Lower leg skin (tissue), 4 donors: ENCODE measurements at regions not wholly inside any gene's neighbourhood (a gene's known extent, or its start where the extent isn't known, plus 50 kb on each side); places are given as distances from the start of the nearest gene placed in this dataset.

ENCODE experiments used
- DNase-seq, 2 donors: peaks; one replicate each; pipeline ENCODE4 v3.0.0-alpha.2; 2019; ENCODE audit warnings: low spot score in 2 of 2
- H3K4me3 ChIP-seq: fragments of 200-600 bp; sonication (generic); 2 replicates; pipeline ENCODE4 v1.5.1; 2017; ENCODE audit warnings: mild to moderate bottlenecking, low read depth; ENCODE audit not compliant: poor library complexity, severe bottlenecking
- CTCF ChIP-seq, 3 donors: fragments of 450-650 bp; IDR thresholded peaks; one replicate each; pipeline ENCODE4 v1.5.1; 2016; ENCODE audit warnings: antibody characterized with exemption in 3 of 3, mild to moderate bottlenecking in 3 of 3, moderate library complexity in 2 of 3
- POLR2A ChIP-seq, 2 donors: fragments of 450-650 bp; IDR thresholded peaks; one replicate each; pipeline ENCODE4 v1.6.1; 2016 to 2017; ENCODE audit warnings: antibody characterized with exemption in 2 of 2, mild to moderate bottlenecking in 1 of 2, moderate library complexity in 1 of 2
- WGBS, 2 donors: methylation state at CpG; one replicate each; pipeline ENCODE4 v1.1.5; 2018; 5-methylcytosine and 5-hydroxymethylcytosine counted together
- intact Hi-C: fragments of 100-400 bp; cut with DNase I; formaldehyde crosslinking; loops from one replicate; pipeline ENCODE4 v1.15.0; 2023; ENCODE audit warnings: low total_unique reads

DNA sequence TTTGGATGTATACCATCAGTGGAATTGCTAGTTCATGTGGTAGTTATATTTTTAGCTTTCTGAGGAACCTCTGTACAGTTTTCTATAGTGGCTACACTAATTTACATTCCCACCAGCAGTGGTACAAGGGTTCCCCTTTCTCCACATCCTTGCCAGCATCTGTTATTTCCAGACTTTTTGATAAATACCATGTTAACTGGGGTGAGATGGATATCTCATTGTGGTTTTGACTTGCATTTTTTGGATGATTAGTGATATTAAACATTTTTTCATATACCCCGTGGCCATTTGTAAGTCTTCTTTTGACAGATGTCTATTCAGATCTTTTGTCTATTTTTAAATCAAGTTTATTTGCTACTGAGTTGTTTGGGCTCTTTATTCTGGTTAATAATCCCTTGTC, 455.6 kb upstream of the RARB start:
- 47 to 50% methylated on average over 1 of the region's 1 CpG for WGBS, 2 donors
- H3K4me3 ChIP-seq, result no peak overlapping the region
- no peak for DNase-seq
- intact Hi-C loops, result no loop called here
- no peak for TF ChIP-seq POLR2A (IDR thresholded peaks at IDR 0.05)
- no peak for TF ChIP-seq CTCF (IDR thresholded peaks at IDR 0.05)

- no peak overlapping the region for H3K4me3 ChIP-seq
- TF ChIP-seq CTCF (IDR thresholded peaks at IDR 0.05) (no peak), POLR2A (IDR thresholded peaks at IDR 0.05) (no peak)
- intact Hi-C loops, result no loop called here
- 86 to 92% methylated on average over 5 of the region's 5 CpGs for WGBS, 2 donors
- no peak for DNase-seq
Measured at GRCh38 chr3:24981309-24981708, 446.8 kb upstream of the RARB start.

DNA sequence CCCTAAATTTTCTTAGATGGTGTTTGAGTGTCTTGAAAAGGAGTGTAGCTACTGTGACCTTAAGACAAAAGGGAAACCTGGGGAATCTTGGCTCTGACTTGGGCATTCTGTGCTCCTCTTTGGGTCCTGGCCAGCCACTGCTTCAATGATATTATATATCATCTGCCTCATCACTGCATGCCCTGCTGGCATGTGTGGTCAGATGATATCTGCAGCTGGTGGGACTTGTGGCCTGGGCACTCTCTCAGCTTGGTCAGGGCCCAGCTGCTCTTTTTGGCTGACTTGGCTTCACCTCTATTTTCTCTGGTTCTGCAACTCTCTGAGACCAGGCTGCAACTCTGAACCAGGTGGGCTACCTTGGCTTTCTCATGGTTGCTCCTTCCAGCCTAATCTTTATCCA, 446.1 kb upstream of the RARB start:
- TF ChIP-seq POLR2A (IDR thresholded peaks at IDR 0.05), result no peak
- TF ChIP-seq CTCF (IDR thresholded peaks at IDR 0.05), result no peak
- H3K4me3 ChIP-seq, result no peak overlapping the region
- intact Hi-C loops, result no loop called here
- DNase-seq, result no peak

- H3K4me3 ChIP-seq, result no peak overlapping the region
- intact Hi-C loops, result no loop called here
- 73 to 77% methylated on average over 9 of the region's 9 CpGs for WGBS, 2 donors
- TF ChIP-seq CTCF (IDR thresholded peaks at IDR 0.05) (no peak), POLR2A (IDR thresholded peaks at IDR 0.05) (no peak)
- DNase-seq, result no peak
Measured at GRCh38 chr3:24985668-24986067, 442.4 kb upstream of the RARB start.

- TF ChIP-seq CTCF (IDR thresholded peaks at IDR 0.05), result no peak
- TF ChIP-seq POLR2A (IDR thresholded peaks at IDR 0.05), result no peak
- no peak for DNase-seq
- H3K4me3 ChIP-seq, result no peak overlapping the region
- WGBS, 2 donors, result 90 to 91% methylated on average over 7 of the region's 7 CpGs
- intact Hi-C loops, result no loop called here
Measured at GRCh38 chr3:24986612-24987011, 441.5 kb upstream of the RARB start.

- 82 to 86% methylated on average over 2 of the region's 2 CpGs for WGBS, 2 donors
- TF ChIP-seq POLR2A (IDR thresholded peaks at IDR 0.05), result no peak
- TF ChIP-seq CTCF (IDR thresholded peaks at IDR 0.05), result no peak
- no peak overlapping the region for H3K4me3 ChIP-seq
- DNase-seq, result no peak
- intact Hi-C loops, result no loop called here
Measured at GRCh38 chr3:24999357-24999756, 428.7 kb upstream of the RARB start.
